T-helper 2 cell treated with Interferon-gamma antibody and Interleukin-4, amounts not matched to agents 5 μg/mL and 100 μg/mL, for 36 hours (primary cell): ENCODE measurements at regions not wholly inside any gene's neighbourhood (a gene's known extent, or its start where the extent isn't known, plus 50 kb on each side); places are given as distances from the start of the nearest gene placed in this dataset.

Source experiments
- DNase-seq: peaks from one replicate; pipeline ENCODE4 v3.0.0; 2021; ENCODE audit warnings: low spot score
- H3K27ac Mint-ChIP-seq: one replicate; pipeline ENCODE4 v1.8.0; 2021; ENCODE audit warnings: mild to moderate bottlenecking, mixed read lengths
- H3K27me3 Mint-ChIP-seq: one replicate; pipeline ENCODE4 v1.8.0; 2021; ENCODE audit warnings: low read depth, mixed read lengths
- H3K36me3 Mint-ChIP-seq: one replicate; pipeline ENCODE4 v1.8.0; 2021; ENCODE audit warnings: low read depth, mixed read lengths
- H3K4me1 Mint-ChIP-seq: one replicate; pipeline ENCODE4 v1.8.0; 2021; ENCODE audit warnings: low read depth, mixed read lengths
- H3K4me3 Mint-ChIP-seq: one replicate; pipeline ENCODE4 v1.8.0; 2022; ENCODE audit warnings: mild to moderate bottlenecking, moderate library complexity, mixed read lengths
- H3K9me3 Mint-ChIP-seq: one replicate; pipeline ENCODE4 v1.8.0; 2021; ENCODE audit warnings: mixed read lengths

GRCh38 chr17:17398188-17398942 is 78.4 kb upstream of the MED9 start:
- Mint-ChIP-seq H3K27ac (no peak overlapping the region), H3K9me3 (no peaks in the 10 kb centered on the region), H3K4me1 (peaks cover 7% of the 10 kb centered on the region), H3K27me3 (peaks cover 4% of the 10 kb centered on the region), H3K4me3 (no peak overlapping the region), H3K36me3 (no peaks in the 10 kb centered on the region)
- DNase-seq: no peak

GRCh38 chr17:17398943-17399926 is 77.6 kb upstream of the MED9 start:
- no peak overlapping the region for H3K4me3 Mint-ChIP-seq
- H3K27me3 Mint-ChIP-seq: peaks cover 4% of the 10 kb centered on the region
- no peaks in the 10 kb centered on the region for H3K36me3 Mint-ChIP-seq
- DNase-seq: no peak
- H3K9me3 Mint-ChIP-seq: no peaks in the 10 kb centered on the region
- H3K27ac Mint-ChIP-seq: no peak overlapping the region
- H3K4me1 Mint-ChIP-seq: peaks cover 10% of the 10 kb centered on the region

- Mint-ChIP-seq H3K36me3 (no peaks in the 10 kb centered on the region), H3K27ac (no peak overlapping the region), H3K4me1 (peaks cover 11% of the 10 kb centered on the region), H3K27me3 (peaks cover 4% of the 10 kb centered on the region), H3K9me3 (no peaks in the 10 kb centered on the region), H3K4me3 (no peak overlapping the region)
- DNase-seq: no peak
Measured at GRCh38 chr17:17400070-17400469, 76.7 kb upstream of the MED9 start.

- no peaks in the 10 kb centered on the region for H3K36me3 Mint-ChIP-seq
- DNase-seq: no peak
- H3K4me3 Mint-ChIP-seq: no peak overlapping the region
- H3K27ac Mint-ChIP-seq: no peak overlapping the region
- H3K9me3 Mint-ChIP-seq: no peaks in the 10 kb centered on the region
- peaks cover 11% of the 10 kb centered on the region for H3K4me1 Mint-ChIP-seq
- peaks cover 4% of the 10 kb centered on the region for H3K27me3 Mint-ChIP-seq
Measured at GRCh38 chr17:17400566-17401184, 76.1 kb upstream of the MED9 start.

GRCh38 chr17:17401271-17401781 is 75.5 kb upstream of the MED9 start:
- no peaks in the 10 kb centered on the region for H3K36me3 Mint-ChIP-seq
- peaks cover 4% of the 10 kb centered on the region for H3K27me3 Mint-ChIP-seq
- no peak overlapping the region for H3K27ac Mint-ChIP-seq
- H3K4me1 Mint-ChIP-seq: peaks cover 11% of the 10 kb centered on the region
- no peak overlapping the region for H3K4me3 Mint-ChIP-seq
- DNase-seq: no peak
- H3K9me3 Mint-ChIP-seq: no peaks in the 10 kb centered on the region

GRCh38 chr17:17402558-17402957 is 74.2 kb upstream of the MED9 start:
- Mint-ChIP-seq H3K36me3 (no peaks in the 10 kb centered on the region), H3K27ac (no peak overlapping the region), H3K4me1 (peaks cover 9% of the 10 kb centered on the region), H3K9me3 (no peaks in the 10 kb centered on the region), H3K4me3 (no peak overlapping the region), H3K27me3 (peaks cover 4% of the 10 kb centered on the region)
- DNase-seq: no peak

- no peak overlapping the region for H3K27ac Mint-ChIP-seq
- H3K4me3 Mint-ChIP-seq: peak overlapping the region; percentile 12
- H3K36me3 Mint-ChIP-seq: no peaks in the 10 kb centered on the region
- H3K9me3 Mint-ChIP-seq: no peaks in the 10 kb centered on the region
- peaks cover 9% of the 10 kb centered on the region for H3K4me1 Mint-ChIP-seq
- no peak for DNase-seq
- peaks cover 4% of the 10 kb centered on the region for H3K27me3 Mint-ChIP-seq
Measured at GRCh38 chr17:17403065-17403464, 73.7 kb upstream of the MED9 start.

- Mint-ChIP-seq H3K27ac (peak overlapping the region; percentile 29), H3K36me3 (no peaks in the 10 kb centered on the region), H3K4me1 (peaks cover 14% of the 10 kb centered on the region), H3K9me3 (no peaks in the 10 kb centered on the region), H3K4me3 (peak overlapping the region; percentile 58), H3K27me3 (peaks cover 4% of the 10 kb centered on the region)
- DNase-seq: no peak
Measured at GRCh38 chr17:17403899-17404576, 72.8 kb upstream of the MED9 start.

- Mint-ChIP-seq H3K4me1 (peaks cover 17% of the 10 kb centered on the region), H3K4me3 (no peak overlapping the region), H3K9me3 (no peaks in the 10 kb centered on the region), H3K36me3 (no peaks in the 10 kb centered on the region), H3K27me3 (peaks cover 4% of the 10 kb centered on the region), H3K27ac (no peak overlapping the region)
- DNase-seq: no peak
Measured at GRCh38 chr17:17405673-17406072, 71.1 kb upstream of the MED9 start.

- Mint-ChIP-seq H3K9me3 (no peaks in the 10 kb centered on the region), H3K36me3 (no peaks in the 10 kb centered on the region), H3K27ac (no peak overlapping the region), H3K4me1 (peaks cover 17% of the 10 kb centered on the region), H3K27me3 (peaks cover 4% of the 10 kb centered on the region), H3K4me3 (no peak overlapping the region)
- no peak for DNase-seq
Measured at GRCh38 chr17:17406225-17406624, 70.6 kb upstream of the MED9 start.

GRCh38 chr17:17408236-17408794 is 68.5 kb upstream of the MED9 start:
- Mint-ChIP-seq H3K27ac (no peak overlapping the region), H3K4me3 (no peak overlapping the region), H3K27me3 (peaks cover 2% of the 10 kb centered on the region), H3K4me1 (peaks cover 12% of the 10 kb centered on the region), H3K36me3 (no peaks in the 10 kb centered on the region), H3K9me3 (no peaks in the 10 kb centered on the region)
- DNase-seq: no peak

GRCh38 chr17:17410357-17410756 is 66.4 kb upstream of the MED9 start:
- no peak for DNase-seq
- H3K27me3 Mint-ChIP-seq: peaks cover 5% of the 10 kb centered on the region
- H3K9me3 Mint-ChIP-seq: no peaks in the 10 kb centered on the region
- H3K27ac Mint-ChIP-seq: no peak overlapping the region
- H3K4me3 Mint-ChIP-seq: no peak overlapping the region
- H3K4me1 Mint-ChIP-seq: peaks cover 7% of the 10 kb centered on the region
- no peaks in the 10 kb centered on the region for H3K36me3 Mint-ChIP-seq

GRCh38 chr17:17411692-17412091 is 65.1 kb upstream of the MED9 start:
- H3K4me3 Mint-ChIP-seq: no peak overlapping the region
- no peaks in the 10 kb centered on the region for H3K9me3 Mint-ChIP-seq
- H3K4me1 Mint-ChIP-seq: peaks cover 16% of the 10 kb centered on the region
- no peak for DNase-seq
- no peak overlapping the region for H3K27ac Mint-ChIP-seq
- H3K36me3 Mint-ChIP-seq: no peaks in the 10 kb centered on the region
- peaks cover 5% of the 10 kb centered on the region for H3K27me3 Mint-ChIP-seq
